ENCODE measurements at regions not wholly inside any gene's neighbourhood (a gene's known extent, or its start where the extent isn't known, plus 50 kb on each side); places are given as distances from the start of the nearest gene placed in this dataset.
A peak's percentile ranks its signal among the peaks of the same experiment; 100 is the strongest.

DNA sequence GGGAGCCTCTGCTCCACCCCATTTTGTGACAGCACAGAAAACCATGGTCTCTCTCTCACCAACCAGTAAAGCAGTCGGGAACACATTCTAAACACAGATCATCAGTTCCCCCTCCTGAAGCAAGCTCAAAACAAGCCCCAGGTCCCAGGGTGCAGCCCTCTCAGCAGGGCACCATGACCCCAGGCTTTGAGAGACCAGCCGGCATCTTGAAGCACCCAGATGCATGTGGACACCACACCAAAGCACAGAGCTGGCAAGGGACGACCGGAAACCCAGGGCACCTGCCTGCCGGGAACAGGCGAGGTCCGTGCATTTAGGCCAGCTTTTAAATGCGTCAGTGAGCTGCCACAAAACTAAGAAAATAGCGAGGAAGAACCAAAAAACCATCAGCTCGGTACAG is 103.2 kb upstream of the IQSEC1 start:
- no peaks in the 10 kb centered on the region for H3K27me3 ChIP-seq
- H3K27ac ChIP-seq, result no peak overlapping the region
- TF ChIP-seq POLR2A (IDR thresholded peaks at IDR 0.05) (no peak), CTCF (IDR thresholded peaks at IDR 0.05) (no peak)
- WGBS, 4 donors, result 89 to 94% (median 91%) methylated on average over 10 of the region's 10 CpGs
- H3K4me1 ChIP-seq, result no peaks in the 10 kb centered on the region
- H3K4me3 ChIP-seq, result no peak overlapping the region
- H3K36me3 ChIP-seq, result no peaks in the 10 kb centered on the region
- no peak for ATAC-seq
- H3K9me3 ChIP-seq, result peaks cover 0 to 18% (median 13%) of the 10 kb centered on the region in 12 donors
- intact Hi-C loops (cut with DNase I), result no loop called here
- DNase-seq, result peak in 2 of 5 donors; percentile 10 to 22

- no peak for ATAC-seq
- no peak for TF ChIP-seq POLR2A (IDR thresholded peaks at IDR 0.05)
- TF ChIP-seq CTCF (IDR thresholded peaks at IDR 0.05), result no peak
- H3K27me3 ChIP-seq, result no peaks in the 10 kb centered on the region
- no peak overlapping the region for H3K4me3 ChIP-seq
- no peaks in the 10 kb centered on the region for H3K36me3 ChIP-seq
- DNase-seq, result peak in 2 of 5 donors; percentile 7 to 61
- H3K27ac ChIP-seq, result no peak overlapping the region
- 83 to 91% (median 86%) methylated on average over 6 of the region's 6 CpGs for WGBS, 4 donors
- H3K9me3 ChIP-seq, result peaks cover 0 to 16% (median 12%) of the 10 kb centered on the region in 12 donors
- intact Hi-C loops (cut with DNase I), result no loop called here
- H3K4me1 ChIP-seq, result no peaks in the 10 kb centered on the region
Measured at GRCh38 chr3:13174803-13175135, 101.5 kb upstream of the IQSEC1 start.

- DNase-seq (peak in 2 of 5 donors; percentile 11 to 56), ATAC-seq (no peak)
- Histone ChIP-seq H3K9me3 (peaks cover 0 to 11% (median 7%) of the 10 kb centered on the region in 12 donors), H3K4me1 (no peaks in the 10 kb centered on the region), H3K27ac (no peak overlapping the region), H3K4me3 (no peak overlapping the region), H3K27me3 (no peaks in the 10 kb centered on the region), H3K36me3 (no peaks in the 10 kb centered on the region)
- intact Hi-C loops (cut with DNase I), result no loop called here
- WGBS, 4 donors, result 84 to 90% (median 88%) methylated on average over 12 to 17 of the region's 17 CpGs
- TF ChIP-seq CTCF (IDR thresholded peaks at IDR 0.05) (no peak), POLR2A (IDR thresholded peaks at IDR 0.05) (no peak)
Measured at GRCh38 chr3:13174011-13174802, 101.0 kb upstream of the IQSEC1 start.

- TF ChIP-seq POLR2A (IDR thresholded peaks at IDR 0.05), result no peak
- TF ChIP-seq CTCF (IDR thresholded peaks at IDR 0.05), result no peak
- Histone ChIP-seq H3K27ac (no peak overlapping the region), H3K9me3 (peaks cover 0 to under 1% (median 0%) of the 10 kb centered on the region in 12 donors), H3K36me3 (no peaks in the 10 kb centered on the region), H3K4me1 (no peaks in the 10 kb centered on the region), H3K27me3 (no peaks in the 10 kb centered on the region), H3K4me3 (no peak overlapping the region)
- ATAC-seq (no peak), DNase-seq (peak in 2 of 5 donors; percentile 9 to 47)
- intact Hi-C loops (cut with DNase I), result no loop called here
- WGBS, 4 donors, result 55 to 76% (median 69%) methylated on average over 3 to 6 of the region's 6 CpGs
Measured at GRCh38 chr3:13173186-13173585, 100.0 kb upstream of the IQSEC1 start.
